Astrocyte (in vitro differentiated cells and primary cell): ENCODE measurements at regions not wholly inside any gene's neighbourhood (a gene's known extent, or its start where the extent isn't known, plus 50 kb on each side); places are given as distances from the start of the nearest gene placed in this dataset.
A peak's percentile ranks its signal among the peaks of the same experiment; 100 is the strongest.

Source experiments
- DNase-seq: peaks from one replicate; pipeline ENCODE4 v3.0.0-alpha.2; 2010; ENCODE audit warnings: low read depth
- FAIRE-seq: peaks from 2 replicates; lab custom pipeline; 2011; peaks lifted over from hg19 to GRCh38; lab: Jason Lieb, UNC
- H2AFZ ChIP-seq: 2 replicates; pipeline ENCODE4 v1.6.0; 2012; ENCODE audit warnings: low read depth, low read length, inconsistent platforms
- H3K27ac ChIP-seq: 2 replicates; pipeline ENCODE4 v1.5.1; 2011; ENCODE audit warnings: low read depth, low read length, inconsistent platforms
- H3K27me3 ChIP-seq: 2 replicates; pipeline ENCODE4 v1.6.0; 2011; ENCODE audit warnings: low read length, inconsistent platforms; ENCODE audit not compliant: insufficient read depth
- H3K36me3 ChIP-seq: 2 replicates; pipeline ENCODE4 v1.5.1; 2011; ENCODE audit warnings: low read length, inconsistent platforms; ENCODE audit not compliant: insufficient read depth
- H3K4me1 ChIP-seq: 2 replicates; pipeline ENCODE4 v1.5.1; 2011; ENCODE audit warnings: low read length, inconsistent platforms; ENCODE audit not compliant: insufficient read depth
- H3K4me2 ChIP-seq: 2 replicates; pipeline ENCODE4 v1.6.0; 2012; ENCODE audit warnings: low read length, inconsistent platforms
- H3K4me3 ChIP-seq: 2 replicates; pipeline ENCODE4 v1.5.1; 2011; ENCODE audit warnings: low read depth, mild to moderate bottlenecking, low read length, inconsistent platforms; ENCODE audit not compliant: insufficient read depth
- H3K79me2 ChIP-seq: 2 replicates; pipeline ENCODE4 v1.6.0; 2012; ENCODE audit warnings: mild to moderate bottlenecking, low read length, inconsistent platforms; ENCODE audit not compliant: insufficient read depth
- H3K9ac ChIP-seq: 2 replicates; pipeline ENCODE4 v1.6.0; 2012; ENCODE audit warnings: mild to moderate bottlenecking, low read length, inconsistent platforms
- H3K9me3 ChIP-seq: 2 replicates; pipeline ENCODE4 v1.5.1; 2012; ENCODE audit warnings: low read depth, mild to moderate bottlenecking, low read length, inconsistent platforms; ENCODE audit not compliant: insufficient read depth
- H4K20me1 ChIP-seq: 2 replicates; pipeline ENCODE4 v1.6.0; 2012; ENCODE audit warnings: low read length, inconsistent platforms; ENCODE audit not compliant: insufficient read depth
- H3K27ac Mint-ChIP-seq: one replicate; pipeline ENCODE4 v1.8.0; 2021; ENCODE audit warnings: mild to moderate bottlenecking, mixed read lengths; ENCODE audit not compliant: unreplicated experiment
- H3K27me3 Mint-ChIP-seq: one replicate; pipeline ENCODE4 v1.8.0; 2021; ENCODE audit warnings: low read depth, mixed read lengths; ENCODE audit not compliant: unreplicated experiment
- H3K36me3 Mint-ChIP-seq: one replicate; pipeline ENCODE4 v1.8.0; 2021; ENCODE audit warnings: low read depth, mixed read lengths; ENCODE audit not compliant: unreplicated experiment
- H3K4me1 Mint-ChIP-seq: one replicate; pipeline ENCODE4 v1.8.0; 2021; ENCODE audit warnings: low read depth, mixed read lengths; ENCODE audit not compliant: unreplicated experiment
- H3K4me3 Mint-ChIP-seq: one replicate; pipeline ENCODE4 v1.8.0; 2021; ENCODE audit warnings: mild to moderate bottlenecking, moderate library complexity, mixed read lengths; ENCODE audit not compliant: unreplicated experiment
- H3K9me3 Mint-ChIP-seq: one replicate; pipeline ENCODE4 v1.8.0; 2021; ENCODE audit warnings: mild to moderate bottlenecking, mixed read lengths; ENCODE audit not compliant: unreplicated experiment
- CTCF ChIP-seq: IDR thresholded peaks from 2 replicates; pipeline ENCODE4 v1.5.1; 2011; ENCODE audit warnings: low read depth, mild to moderate bottlenecking, inconsistent platforms, low read length, moderate library complexity; ENCODE audit not compliant: insufficient read depth
- EZH2 ChIP-seq: IDR thresholded peaks from 2 replicates; pipeline ENCODE4 v1.6.1; 2012; ENCODE audit warnings: mild to moderate bottlenecking, low read length, inconsistent platforms; ENCODE audit not compliant: insufficient read depth

GRCh38 chr5:53237876-53238275 is 128.3 kb upstream of the MOCS2 start:
- Histone ChIP-seq H3K9me3 (no peaks in the 10 kb centered on the region), H3K27me3 (no peaks in the 10 kb centered on the region), H3K9ac (no peak overlapping the region), H3K4me3 (no peak overlapping the region), H3K79me2 (no peaks in the 10 kb centered on the region), H3K36me3 (no peaks in the 10 kb centered on the region), H3K4me2 (no peak overlapping the region), H4K20me1 (no peaks in the 10 kb centered on the region), H2AFZ (no peak overlapping the region), H3K4me1 (no peaks in the 10 kb centered on the region), H3K27ac (no peak overlapping the region)
- H3K4me1 Mint-ChIP-seq, result no peaks in the 10 kb centered on the region
- no peaks in the 10 kb centered on the region for H3K36me3 Mint-ChIP-seq
- TF ChIP-seq CTCF (no peak), EZH2 (no peak)
- no peaks in the 10 kb centered on the region for H3K9me3 Mint-ChIP-seq
- no peaks in the 10 kb centered on the region for H3K27me3 Mint-ChIP-seq
- FAIRE-seq, result no peak
- H3K27ac Mint-ChIP-seq, result no peak overlapping the region
- DNase-seq, result no peak
- H3K4me3 Mint-ChIP-seq, result no peak overlapping the region

GRCh38 chr5:53239301-53239990 is 129.9 kb upstream of the MOCS2 start:
- no peak overlapping the region for H3K4me3 ChIP-seq
- Mint-ChIP-seq H3K9me3 (no peaks in the 10 kb centered on the region), H3K4me3 (no peak overlapping the region), H3K27me3 (no peaks in the 10 kb centered on the region), H3K4me1 (no peaks in the 10 kb centered on the region), H3K27ac (no peak overlapping the region), H3K36me3 (no peaks in the 10 kb centered on the region)
- H4K20me1 ChIP-seq, result no peaks in the 10 kb centered on the region
- H3K79me2 ChIP-seq, result no peaks in the 10 kb centered on the region
- no peak overlapping the region for H3K4me2 ChIP-seq
- no peak for FAIRE-seq
- no peak overlapping the region for H3K27ac ChIP-seq
- H3K27me3 ChIP-seq, result no peaks in the 10 kb centered on the region
- DNase-seq, result peak; percentile 32
- H3K9ac ChIP-seq, result no peak overlapping the region
- no peaks in the 10 kb centered on the region for H3K36me3 ChIP-seq
- H3K4me1 ChIP-seq, result no peaks in the 10 kb centered on the region
- H2AFZ ChIP-seq, result no peak overlapping the region
- H3K9me3 ChIP-seq, result no peaks in the 10 kb centered on the region
- TF ChIP-seq CTCF (no peak), EZH2 (no peak)

DNA sequence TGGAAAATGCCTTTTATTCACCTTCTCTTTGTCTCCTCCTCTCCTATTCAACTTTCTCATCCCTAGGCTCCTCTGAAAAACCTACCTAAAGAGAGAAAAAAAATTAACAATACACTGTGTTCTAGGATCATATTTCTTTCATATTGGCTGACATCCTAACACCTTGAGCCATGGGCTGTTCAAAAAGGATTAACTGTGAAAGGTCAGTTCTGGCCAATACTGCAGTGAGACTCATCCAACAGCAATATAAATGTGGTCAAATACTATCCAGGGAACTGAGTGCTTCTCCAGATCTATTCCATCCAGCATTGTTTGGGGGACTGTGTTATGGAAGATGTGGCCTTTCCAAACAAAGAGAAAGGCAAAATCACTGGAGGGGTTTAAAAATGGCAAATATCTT is 131.1 kb upstream of the MOCS2 start:
- no peaks in the 10 kb centered on the region for H3K27me3 Mint-ChIP-seq
- no peak for FAIRE-seq
- Histone ChIP-seq H3K79me2 (no peaks in the 10 kb centered on the region), H3K36me3 (no peaks in the 10 kb centered on the region), H3K27me3 (no peaks in the 10 kb centered on the region), H2AFZ (no peak overlapping the region), H3K27ac (no peak overlapping the region), H3K4me2 (no peak overlapping the region), H3K4me1 (peaks cover 5% of the 10 kb centered on the region), H3K9me3 (no peaks in the 10 kb centered on the region), H3K9ac (no peak overlapping the region), H3K4me3 (no peak overlapping the region), H4K20me1 (no peaks in the 10 kb centered on the region)
- DNase-seq, result no peak
- no peak for TF ChIP-seq CTCF
- H3K4me3 Mint-ChIP-seq, result no peak overlapping the region
- H3K4me1 Mint-ChIP-seq, result peaks cover 3% of the 10 kb centered on the region
- H3K36me3 Mint-ChIP-seq, result no peaks in the 10 kb centered on the region
- H3K27ac Mint-ChIP-seq, result no peak overlapping the region
- no peaks in the 10 kb centered on the region for H3K9me3 Mint-ChIP-seq
